ENCODE measurements at regions not wholly inside any gene's neighbourhood (a gene's known extent, or its start where the extent isn't known, plus 50 kb on each side); places are given as distances from the start of the nearest gene placed in this dataset.

DNA sequence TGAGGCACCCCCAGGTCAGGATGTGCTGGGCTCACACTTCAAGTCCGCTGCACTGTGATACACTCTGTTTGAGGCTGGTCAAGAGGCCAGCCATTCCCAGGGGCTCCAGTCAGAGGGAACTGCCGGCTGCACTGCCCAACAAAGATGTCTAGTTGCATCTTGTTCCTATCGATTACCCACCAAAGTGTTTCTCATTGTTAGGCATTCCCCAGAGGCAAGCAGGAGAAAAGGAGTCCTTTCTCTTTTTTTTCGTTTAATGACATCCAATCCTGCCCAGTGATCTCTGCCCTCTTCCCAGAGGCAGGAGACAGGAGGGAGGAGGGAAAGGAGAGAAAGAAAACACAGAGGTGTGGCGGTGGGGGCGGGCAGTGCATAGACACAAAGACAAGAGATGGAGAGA lies 150.4 kb downstream of the OMA1 start:
- no peaks in the 10 kb centered on the region for H4K20me1 ChIP-seq (ENCODE audit: low read length)
- CTCF ChIA-PET: no interaction called here
- H3F3A ChIP-seq (ENCODE audit: low read length, unreplicated experiment): no peaks in the 10 kb centered on the region
- peaks cover 10% of the 10 kb centered on the region for H3K4me1 ChIP-seq (ENCODE audit: insufficient read depth, low read length)
- H3K27me3 ChIP-seq (ENCODE audit: low read length): peaks cover 6% of the 10 kb centered on the region; the same call in 1 of the 2 replicates
- no peak for TF ChIP-seq EZH2phosphoT487 (IDR thresholded peaks at IDR 0.05; ENCODE audit: borderline replicate concordance, low read length)
- TF ChIP-seq EZH2 (IDR thresholded peaks at IDR 0.05; ENCODE audit: low read length, unreplicated experiment): no peak
- TF ChIP-seq, protein P1, sequence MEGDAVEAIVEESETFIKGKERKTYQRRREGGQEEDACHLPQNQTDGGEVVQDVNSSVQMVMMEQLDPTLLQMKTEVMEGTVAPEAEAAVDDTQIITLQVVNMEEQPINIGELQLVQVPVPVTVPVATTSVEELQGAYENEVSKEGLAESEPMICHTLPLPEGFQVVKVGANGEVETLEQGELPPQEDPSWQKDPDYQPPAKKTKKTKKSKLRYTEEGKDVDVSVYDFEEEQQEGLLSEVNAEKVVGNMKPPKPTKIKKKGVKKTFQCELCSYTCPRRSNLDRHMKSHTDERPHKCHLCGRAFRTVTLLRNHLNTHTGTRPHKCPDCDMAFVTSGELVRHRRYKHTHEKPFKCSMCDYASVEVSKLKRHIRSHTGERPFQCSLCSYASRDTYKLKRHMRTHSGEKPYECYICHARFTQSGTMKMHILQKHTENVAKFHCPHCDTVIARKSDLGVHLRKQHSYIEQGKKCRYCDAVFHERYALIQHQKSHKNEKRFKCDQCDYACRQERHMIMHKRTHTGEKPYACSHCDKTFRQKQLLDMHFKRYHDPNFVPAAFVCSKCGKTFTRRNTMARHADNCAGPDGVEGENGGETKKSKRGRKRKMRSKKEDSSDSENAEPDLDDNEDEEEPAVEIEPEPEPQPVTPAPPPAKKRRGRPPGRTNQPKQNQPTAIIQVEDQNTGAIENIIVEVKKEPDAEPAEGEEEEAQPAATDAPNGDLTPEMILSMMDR (conservative IDR thresholded peaks at IDR 0.05; ENCODE audit: low read depth, low read length): no peak
- no peaks in the 10 kb centered on the region for H3K9me3 ChIP-seq (ENCODE audit: low read length)
- POLR2A ChIA-PET (ENCODE audit: unreplicated experiment): no interaction called here
- H3K4me2 ChIP-seq (ENCODE audit: low read length): no peak overlapping the region
- no peaks in the 10 kb centered on the region for H3K9me2 ChIP-seq (replicated peaks; ENCODE audit: low read length)
- intact Hi-C loops (cut with micrococcal nuclease): no loop called here
- H3K9ac ChIP-seq (ENCODE audit: low read length): no peak overlapping the region
- no peak overlapping the region for H3K27ac ChIP-seq (ENCODE audit: low read length)
- H2AFZ ChIP-seq (ENCODE audit: low read length): no peak overlapping the region
- ATAC-seq: no peak
- H3K36me3 ChIP-seq (ENCODE audit: low read depth, low read length): no peaks in the 10 kb centered on the region
- H3K79me2 ChIP-seq (ENCODE audit: low read length): no peaks in the 10 kb centered on the region
- no peak overlapping the region for H3K4me3 ChIP-seq (ENCODE audit: low read length)
- DNase-seq: no peak
- BruUV-seq (replicated peaks): no TSS peak

DNA sequence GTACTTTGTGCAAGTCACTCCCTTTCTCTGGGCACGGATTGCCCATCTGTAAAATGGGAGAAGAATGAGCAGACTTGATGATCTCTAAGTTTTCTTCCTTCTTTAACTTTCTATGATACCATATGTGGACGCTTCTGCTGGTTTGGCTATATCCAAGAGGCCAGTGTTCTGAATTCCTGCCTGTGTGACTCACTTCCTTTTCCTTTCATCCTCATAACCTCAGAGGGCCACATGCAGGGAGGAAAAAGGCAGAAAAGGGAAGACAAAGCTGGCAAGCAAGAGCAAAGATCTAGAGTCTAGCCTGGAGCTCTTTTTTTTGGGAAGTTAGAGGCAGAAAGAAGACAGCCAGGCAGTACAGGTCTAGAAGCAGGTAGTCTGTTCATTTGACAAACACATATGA lies 151.2 kb downstream of the OMA1 start:
- peak; percentile 97 for ATAC-seq
- Histone ChIP-seq H3F3A (ENCODE audit: low read length, unreplicated experiment) (no peaks in the 10 kb centered on the region), H3K27ac (ENCODE audit: low read length) (no peak overlapping the region), H3K9me2 (replicated peaks; ENCODE audit: low read length) (no peaks in the 10 kb centered on the region), H3K9ac (ENCODE audit: low read length) (no peak overlapping the region), H3K4me3 (ENCODE audit: low read length) (no peak overlapping the region), H4K20me1 (ENCODE audit: low read length) (no peaks in the 10 kb centered on the region), H2AFZ (ENCODE audit: low read length) (no peak overlapping the region), H3K79me2 (ENCODE audit: low read length) (no peaks in the 10 kb centered on the region), H3K27me3 (ENCODE audit: low read length) (peaks cover 11% of the 10 kb centered on the region), H3K36me3 (ENCODE audit: low read depth, low read length) (no peaks in the 10 kb centered on the region), H3K9me3 (ENCODE audit: low read length) (no peaks in the 10 kb centered on the region), H3K4me1 (ENCODE audit: insufficient read depth, low read length) (peaks cover 10% of the 10 kb centered on the region), H3K4me2 (ENCODE audit: low read length) (peak overlapping the region; percentile 6; the same call in 1 of the 2 replicates)
- ChIA-PET CTCF (no interaction called here), POLR2A (ENCODE audit: unreplicated experiment) (no interaction called here)
- no TSS peak for BruUV-seq (replicated peaks)
- TF ChIP-seq, protein P1 (conservative IDR thresholded peaks at IDR 0.05; ENCODE audit: low read depth, low read length): no peak
- TF ChIP-seq EZH2phosphoT487 (IDR thresholded peaks at IDR 0.05; ENCODE audit: borderline replicate concordance, low read length) (no peak), EZH2 (IDR thresholded peaks at IDR 0.05; ENCODE audit: low read length, unreplicated experiment) (no peak)
- intact Hi-C loops (cut with micrococcal nuclease): no loop called here
- DNase-seq: peak; percentile 69

DNA sequence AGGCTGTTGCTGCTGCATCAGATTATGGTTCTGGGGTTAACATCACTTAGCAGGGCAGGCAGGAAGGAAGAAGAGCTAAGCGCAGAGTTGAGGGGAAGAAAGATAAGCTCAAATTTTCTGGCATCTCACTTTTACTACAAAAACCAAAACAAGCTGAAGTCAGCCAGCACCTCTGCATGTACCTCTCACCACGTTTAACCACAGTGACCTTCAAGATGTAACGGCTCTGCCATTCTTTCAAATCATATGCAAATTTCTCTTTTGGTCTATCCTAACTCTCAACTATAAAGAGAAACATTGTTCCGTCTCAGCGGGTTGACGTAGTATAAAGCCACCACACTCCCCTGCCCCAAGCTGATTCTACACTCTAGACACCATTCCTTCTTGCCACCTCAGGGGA lies 154.4 kb downstream of the OMA1 start:
- peaks cover 10% of the 10 kb centered on the region for H3K4me1 ChIP-seq (ENCODE audit: insufficient read depth, low read length)
- intact Hi-C loops (cut with micrococcal nuclease): no loop called here
- H3K9ac ChIP-seq (ENCODE audit: low read length): no peak overlapping the region
- H3K4me2 ChIP-seq (ENCODE audit: low read length): no peak overlapping the region
- H4K20me1 ChIP-seq (ENCODE audit: low read length): no peaks in the 10 kb centered on the region
- no peaks in the 10 kb centered on the region for H3K9me2 ChIP-seq (replicated peaks; ENCODE audit: low read length)
- no TSS peak for BruUV-seq (replicated peaks)
- ATAC-seq (no peak), DNase-seq (no peak)
- H3K4me3 ChIP-seq (ENCODE audit: low read length): no peak overlapping the region
- no peaks in the 10 kb centered on the region for H3K9me3 ChIP-seq (ENCODE audit: low read length)
- H2AFZ ChIP-seq (ENCODE audit: low read length): no peak overlapping the region
- H3K36me3 ChIP-seq (ENCODE audit: low read depth, low read length): no peaks in the 10 kb centered on the region
- ChIA-PET CTCF (no interaction called here), POLR2A (ENCODE audit: unreplicated experiment) (no interaction called here)
- H3K27ac ChIP-seq (ENCODE audit: low read length): no peak overlapping the region
- peaks cover 38% of the 10 kb centered on the region for H3K27me3 ChIP-seq (ENCODE audit: low read length)
- no peaks in the 10 kb centered on the region for H3F3A ChIP-seq (ENCODE audit: low read length, unreplicated experiment)
- no peak for TF ChIP-seq EZH2phosphoT487 (IDR thresholded peaks at IDR 0.05; ENCODE audit: borderline replicate concordance, low read length)
- TF ChIP-seq, protein P1 (conservative IDR thresholded peaks at IDR 0.05; ENCODE audit: low read depth, low read length): no peak
- TF ChIP-seq EZH2 (IDR thresholded peaks at IDR 0.05; ENCODE audit: low read length, unreplicated experiment): no peak
- H3K79me2 ChIP-seq (ENCODE audit: low read length): no peaks in the 10 kb centered on the region

Data from PC-3 (cell line).